GM18951 (cell line): ENCODE measurements at regions not wholly inside any gene's neighbourhood (a gene's known extent, or its start where the extent isn't known, plus 50 kb on each side); places are given as distances from the start of the nearest gene placed in this dataset.
"Not testable (repeated sequence)": the region's sequence is repeated elsewhere in the genome, so short reads cannot be mapped to it uniquely, and the experiment has no call there.

Source experiments
- POLR2A ChIP-seq: IDR thresholded peaks from 4 replicates; pipeline ENCODE4 v1.6.1; 2011; ENCODE audit warnings: mild to moderate bottlenecking; ENCODE audit not compliant: insufficient read length, insufficient read depth; ENCODE audit errors: extremely low read depth
- in situ Hi-C: fragments of 300-500 bp; cut with MboI; formaldehyde crosslinking; loops from one replicate; pipeline ENCODE4 v1.12.0; 2022; ENCODE audit warnings: low sequenced_read_pairs, mixed read lengths, inconsistent platforms; ENCODE audit not compliant: unreplicated experiment

DNA sequence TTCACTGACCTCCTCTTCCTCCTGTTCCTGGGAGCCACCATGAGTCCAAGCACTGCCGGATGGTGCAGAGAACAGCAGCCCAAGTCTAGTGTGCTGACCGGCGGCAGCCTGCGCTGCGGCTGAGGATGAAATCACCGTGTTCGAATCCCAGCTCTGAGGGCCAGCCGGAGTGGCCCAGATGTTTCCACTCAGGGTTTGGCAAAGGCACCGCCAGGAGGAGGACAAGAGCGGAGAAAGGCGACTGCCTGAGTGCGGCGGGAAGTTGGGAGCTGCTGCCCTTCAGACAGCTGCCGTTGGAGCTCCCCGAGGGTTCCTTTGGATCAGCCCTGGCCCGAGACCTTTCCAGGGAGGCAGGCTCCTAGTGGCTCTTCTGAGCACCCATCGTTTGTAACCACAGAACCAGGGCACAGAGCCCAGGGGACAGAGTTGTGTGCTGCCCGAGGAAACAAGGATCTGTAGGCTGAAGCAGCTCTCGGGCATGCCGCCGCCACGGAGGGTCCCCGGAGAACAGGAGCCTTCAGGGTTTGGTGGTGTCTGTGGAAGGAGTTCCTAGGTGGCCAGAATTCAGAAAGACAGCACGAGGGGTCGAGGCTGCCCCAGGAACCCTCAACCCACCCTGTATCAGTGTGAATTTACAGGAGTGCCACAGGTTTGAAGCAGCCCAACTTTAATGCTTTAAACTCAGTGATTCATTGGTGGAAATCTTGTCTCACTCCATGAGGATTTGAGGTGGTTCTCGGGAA, 115.6 kb upstream of the COL5A1 start:
- no peak for TF ChIP-seq POLR2A
- in situ Hi-C loops: no loop called here

DNA sequence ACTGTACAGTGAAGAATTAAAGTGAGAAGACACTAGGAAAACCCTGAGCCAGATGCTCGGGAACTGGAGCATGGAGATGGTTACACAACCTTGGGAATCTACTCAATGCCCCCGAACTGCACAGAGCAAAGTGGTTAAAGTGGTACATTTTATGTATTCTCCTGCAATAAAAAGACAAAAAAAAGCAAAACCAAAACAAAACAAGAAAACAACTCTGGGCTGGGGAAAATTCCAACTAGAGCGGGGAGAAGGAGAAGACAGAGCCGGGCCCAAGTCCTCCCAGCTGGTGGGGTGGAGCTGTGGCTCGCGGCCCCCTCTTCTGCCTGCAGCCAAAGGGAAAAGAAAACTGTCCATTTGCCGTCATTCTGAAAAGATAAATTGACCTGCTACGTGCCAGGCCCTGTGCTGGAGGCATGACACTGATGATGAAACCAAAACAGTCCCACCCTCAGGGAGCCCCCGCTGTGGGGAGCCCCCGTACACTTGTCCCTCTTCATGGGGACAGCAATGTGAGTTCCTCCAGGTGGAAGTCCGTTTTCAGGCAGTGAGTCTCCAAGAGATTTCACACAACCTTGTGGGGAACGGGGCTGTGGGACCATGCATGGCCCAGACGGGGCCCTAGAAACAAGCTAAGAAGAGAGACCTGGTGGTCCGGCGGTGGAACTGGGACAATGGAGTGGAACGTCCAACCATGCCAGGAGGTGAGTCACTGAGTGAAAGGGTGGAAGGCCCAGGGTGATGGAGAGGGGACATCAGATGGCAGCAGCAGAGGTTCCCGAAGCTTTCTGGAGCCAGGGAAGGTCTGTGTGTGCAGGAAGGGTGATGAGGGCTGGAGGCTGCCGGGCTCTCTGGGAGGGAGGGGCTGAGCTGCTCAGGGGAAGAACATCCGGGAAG, 114.8 kb upstream of the COL5A1 start:
- in situ Hi-C loops: no loop called here

DNA sequence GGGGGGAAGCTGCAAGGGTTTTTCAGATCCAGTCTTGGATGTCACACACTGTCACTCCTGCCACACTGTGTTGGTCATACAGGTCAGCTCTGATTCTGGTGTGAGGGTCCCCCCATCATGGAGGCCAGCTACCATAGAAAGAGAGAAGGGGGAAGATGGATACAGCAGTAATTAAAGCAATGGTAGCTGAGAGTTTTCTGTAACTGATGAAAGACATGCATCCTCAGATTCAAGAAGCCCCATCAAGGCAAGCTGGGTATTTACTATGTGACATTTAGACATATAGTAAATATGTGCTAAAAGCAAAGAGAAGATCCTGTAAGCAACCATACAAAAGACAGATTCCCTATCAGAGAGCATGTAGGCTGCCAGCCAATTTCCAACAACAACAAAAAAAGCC, 110.9 kb upstream of the COL5A1 start:
- in situ Hi-C loops: no loop called here
- no peak for TF ChIP-seq POLR2A

More for the DNA sequence above, 114.8 kb upstream of the COL5A1 start:
- TF ChIP-seq POLR2A: no peak

DNA sequence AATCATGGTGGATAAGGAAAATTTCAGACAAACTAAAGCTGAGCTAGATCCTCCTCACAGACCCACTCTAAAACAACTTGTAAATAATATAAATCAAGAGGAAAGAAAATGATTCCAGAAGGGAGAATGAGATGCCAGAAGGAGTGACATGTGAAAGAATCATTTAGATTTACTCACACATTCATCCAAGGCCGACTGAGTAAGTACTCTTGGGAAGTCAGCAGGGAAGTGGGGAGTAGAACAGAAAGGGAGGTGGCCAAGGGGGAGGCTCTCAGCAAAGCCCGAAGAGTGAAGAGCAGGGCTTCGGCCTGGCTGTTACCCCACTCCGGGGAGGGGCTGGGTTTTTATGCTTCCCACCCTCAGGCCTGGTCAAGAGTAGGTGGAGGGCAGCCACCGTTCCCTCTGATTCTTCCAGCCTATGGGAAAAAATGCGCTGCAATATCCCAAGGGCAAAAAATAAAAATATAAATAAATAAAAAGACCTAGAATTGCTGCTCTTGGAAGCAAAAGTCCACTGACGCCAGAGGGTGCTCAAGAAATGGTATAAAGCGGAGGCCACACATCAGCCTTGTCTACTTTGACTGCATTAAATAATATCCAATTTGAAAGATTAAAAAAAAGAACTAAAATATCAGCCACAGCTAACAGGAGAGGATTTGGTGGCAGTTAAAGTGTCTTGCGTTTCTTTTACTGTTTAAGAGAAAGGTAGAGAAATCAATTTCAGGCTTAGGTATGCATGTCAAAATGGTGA, 110.2 kb upstream of the COL5A1 start:
- TF ChIP-seq POLR2A: no peak
- in situ Hi-C loops: no loop called here

DNA sequence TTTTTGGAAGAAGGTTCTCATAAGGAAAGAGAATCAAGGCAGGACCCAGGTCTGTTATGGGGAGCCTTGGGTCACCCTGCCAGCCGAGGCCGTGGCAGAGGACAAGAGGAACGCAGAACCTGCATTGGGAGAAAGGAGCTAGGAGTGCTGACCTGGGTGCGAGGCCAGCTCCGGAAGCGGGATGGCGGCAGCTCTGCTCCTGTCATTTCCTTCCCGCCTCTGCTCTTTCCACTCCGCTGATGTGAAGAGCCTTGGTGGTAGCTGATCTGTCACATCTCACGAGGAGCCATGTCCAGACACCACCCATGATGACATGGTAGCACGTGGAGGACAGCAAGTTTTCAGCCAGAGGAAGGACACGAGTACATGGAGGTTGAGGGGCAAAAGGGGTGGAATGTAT, 109.5 kb upstream of the COL5A1 start:
- no peak for TF ChIP-seq POLR2A
- in situ Hi-C loops: no loop called here

DNA sequence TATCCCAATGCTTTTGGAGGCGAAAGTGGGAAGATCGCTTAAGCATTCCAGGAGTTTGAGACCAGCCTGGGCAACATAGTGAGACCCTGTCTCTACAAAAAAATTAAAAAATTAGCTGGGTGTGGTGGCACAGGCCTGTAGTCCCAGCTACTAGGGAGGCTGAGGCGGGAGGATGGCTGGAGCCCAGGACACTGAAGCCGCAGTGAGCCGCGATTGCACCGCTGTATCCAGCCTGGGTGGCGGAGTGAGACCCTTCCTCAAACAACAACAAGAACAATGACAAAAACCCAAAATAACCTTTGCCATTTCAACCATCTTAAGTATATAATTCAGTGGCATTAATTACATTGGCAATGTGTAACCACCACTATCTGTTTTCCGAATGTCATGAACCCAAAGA, 108.9 kb upstream of the COL5A1 start:
- in situ Hi-C loops: not testable (repeated sequence)

DNA sequence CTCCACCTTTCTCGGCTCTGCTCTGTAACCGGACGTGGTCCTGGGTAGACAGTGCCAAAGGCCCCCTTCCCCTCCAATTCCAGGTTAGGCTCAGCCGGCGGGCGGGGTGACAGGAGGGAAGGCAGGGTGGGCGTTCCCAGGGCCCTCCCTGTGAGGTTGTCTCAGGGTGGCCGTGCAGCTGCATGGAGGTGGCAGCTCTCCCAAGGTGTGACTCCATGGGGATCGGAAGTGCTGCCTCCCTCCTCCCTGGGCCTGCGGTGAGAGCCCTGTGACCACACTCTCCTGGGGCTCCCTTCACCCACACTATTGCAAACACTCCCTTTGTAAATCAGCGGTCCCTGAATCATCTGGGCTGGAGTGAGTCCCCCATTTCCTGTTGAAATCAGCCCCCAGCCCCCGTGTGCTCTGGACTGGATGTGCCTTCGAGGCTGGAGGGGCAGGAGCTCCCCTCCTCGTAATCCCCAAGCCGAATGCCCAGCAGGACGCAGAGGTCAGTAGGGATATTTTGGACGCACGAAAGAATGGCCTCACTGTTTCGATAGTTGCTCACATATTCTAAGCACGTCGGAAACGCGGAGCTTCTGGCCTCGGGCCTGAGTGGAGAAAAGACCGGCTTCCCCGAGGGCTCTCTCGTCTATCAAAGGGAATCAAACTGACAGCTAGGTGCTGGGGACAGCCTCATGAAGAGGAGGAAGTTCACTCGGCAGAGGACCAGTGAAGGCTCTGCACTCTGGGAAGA, 107.6 kb upstream of the COL5A1 start:
- TF ChIP-seq POLR2A: no peak

DNA sequence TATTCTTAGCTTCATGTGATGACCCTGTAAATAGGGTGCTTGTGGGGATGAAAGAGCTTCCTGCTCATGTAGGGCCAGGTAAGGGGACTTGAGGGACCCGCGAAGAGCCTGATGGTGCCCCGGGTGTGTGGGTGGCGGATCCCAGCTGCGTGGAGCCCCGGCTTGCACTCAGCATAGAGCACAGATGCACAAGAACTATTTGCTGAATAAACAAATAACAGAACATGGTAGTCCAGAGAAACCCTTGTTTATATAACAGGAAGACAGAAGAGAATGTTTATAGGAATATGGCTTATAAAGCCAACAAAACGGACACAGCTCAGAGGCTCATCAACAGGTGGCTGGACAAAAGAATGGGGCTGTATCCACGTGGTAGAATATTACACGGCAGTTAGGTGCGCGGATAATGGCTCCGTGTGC, 106.9 kb upstream of the COL5A1 start:
- in situ Hi-C loops: no loop called here

More for the DNA sequence above, 107.6 kb upstream of the COL5A1 start:
- in situ Hi-C loops: no loop called here

DNA sequence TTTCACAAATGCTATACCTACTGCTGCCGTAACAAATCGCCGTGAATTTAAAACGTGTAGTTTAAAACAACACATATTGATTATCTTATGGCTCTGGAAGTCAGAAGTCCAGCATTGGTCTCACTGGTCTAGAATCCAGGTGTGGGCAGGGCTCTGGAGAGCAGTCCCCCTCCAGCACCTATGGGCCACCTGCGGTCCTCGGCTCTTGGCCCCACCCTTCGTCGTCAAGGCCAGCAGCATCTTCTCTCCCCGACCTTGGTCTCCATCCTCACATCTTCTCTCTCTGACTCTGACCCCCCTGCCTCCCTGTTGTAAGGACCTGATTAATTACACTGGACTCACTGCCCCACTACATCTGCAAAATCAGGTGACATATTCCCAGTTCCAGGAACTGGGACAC, 106.4 kb upstream of the COL5A1 start:
- in situ Hi-C loops: no loop called here
- TF ChIP-seq POLR2A: no peak

More for the DNA sequence above, 106.9 kb upstream of the COL5A1 start:
- TF ChIP-seq POLR2A: no peak

DNA sequence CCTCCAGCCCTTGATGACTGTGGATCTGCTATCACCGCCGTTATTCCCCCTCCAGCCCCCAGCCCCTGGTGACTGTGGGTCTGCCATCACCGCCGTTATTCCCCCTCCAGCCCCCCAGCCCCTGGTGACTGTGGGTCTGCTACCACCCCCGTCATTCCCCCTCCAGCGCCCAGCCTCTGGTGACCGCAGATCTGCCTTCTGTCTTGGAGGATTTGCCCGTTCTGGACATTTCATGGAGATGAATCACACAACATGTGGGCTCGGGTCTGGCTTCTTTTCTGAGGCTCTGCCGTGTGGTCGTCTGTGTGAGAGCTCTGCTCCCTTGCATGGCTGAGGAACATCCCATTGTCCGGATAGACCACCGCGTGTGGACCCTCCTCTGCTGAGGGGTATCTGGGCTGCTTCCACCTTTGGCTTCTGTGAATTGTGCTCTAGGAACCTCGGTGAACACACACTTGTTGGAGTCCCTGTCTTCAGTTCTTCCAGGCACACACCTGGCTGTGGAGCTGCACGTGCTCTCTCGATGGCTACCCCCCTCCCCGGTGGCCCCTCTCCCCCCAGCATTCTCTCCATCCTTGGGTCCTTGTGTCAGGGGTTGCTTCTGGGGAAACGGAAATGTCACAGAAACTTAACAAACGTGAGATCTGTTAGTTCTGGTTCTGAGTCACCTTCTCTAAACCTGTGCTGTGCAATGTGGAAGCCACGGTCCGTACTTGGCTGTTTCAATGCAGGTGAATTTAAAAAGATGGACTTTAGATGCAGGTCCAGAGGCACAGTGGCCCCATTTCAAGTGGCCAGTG, 105.3 kb upstream of the COL5A1 start:
- in situ Hi-C loops: no loop called here
- no peak for TF ChIP-seq POLR2A

DNA sequence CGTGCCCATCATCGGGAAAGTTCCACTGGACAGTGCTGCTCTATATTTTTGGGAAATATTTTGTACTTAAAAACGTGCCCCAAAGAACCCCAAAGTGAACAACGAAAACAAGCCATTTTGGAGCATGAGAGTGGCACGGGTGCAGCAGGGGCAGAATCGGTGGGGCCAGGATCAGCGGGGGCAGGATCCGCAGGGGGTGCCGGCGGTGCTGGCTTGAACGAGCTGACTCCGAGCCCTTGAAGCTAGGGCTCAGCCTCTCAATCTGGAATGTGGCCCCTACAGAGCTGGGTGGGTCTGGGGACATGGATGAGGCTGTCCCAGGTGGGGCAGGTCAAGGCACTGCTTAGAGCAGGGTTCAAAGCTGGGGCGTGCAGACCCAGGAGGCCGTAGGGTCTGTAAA, 104.7 kb upstream of the COL5A1 start:
- in situ Hi-C loops: no loop called here
- TF ChIP-seq POLR2A: no peak
